ENCODE measurements at regions not wholly inside any gene's neighbourhood (a gene's known extent, or its start where the extent isn't known, plus 50 kb on each side); places are given as distances from the start of the nearest gene placed in this dataset.

DNA sequence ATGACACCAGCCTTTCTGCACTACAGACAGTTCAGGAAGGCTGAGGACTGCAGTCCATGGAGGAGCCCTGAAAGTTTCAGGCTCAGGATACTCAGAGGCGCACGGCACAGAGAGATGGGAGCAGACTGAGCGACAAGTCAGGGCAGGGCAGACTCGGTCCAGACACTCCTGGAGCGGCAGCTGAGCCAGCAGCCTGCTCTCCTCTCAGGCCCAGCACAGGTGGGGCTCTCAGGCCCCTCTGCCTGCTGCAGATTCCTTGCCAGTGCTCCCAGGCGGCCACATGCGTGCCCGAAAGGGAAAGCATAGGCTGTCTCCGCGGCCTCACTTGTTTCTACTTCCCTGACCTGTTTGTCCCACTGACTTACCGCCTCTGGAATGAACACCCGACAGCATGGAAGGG lies 228.3 kb downstream of the IRX2 start:
- H3K4me3 Mint-ChIP-seq (ENCODE audit: unreplicated experiment): no peak overlapping the region
- H3K4me2 ChIP-seq (ENCODE audit: low read length): no peak overlapping the region
- no peak overlapping the region for H3K27ac ChIP-seq (ENCODE audit: low read depth, low read length)
- H3K4me1 Mint-ChIP-seq (ENCODE audit: low read depth, unreplicated experiment): no peaks in the 10 kb centered on the region
- H2AFZ ChIP-seq (ENCODE audit: low read depth, low read length): no peak overlapping the region
- no peaks in the 10 kb centered on the region for H3K79me2 ChIP-seq (ENCODE audit: insufficient read depth, low read length)
- peaks cover 22% of the 10 kb centered on the region for H3K27me3 Mint-ChIP-seq (ENCODE audit: low read depth, unreplicated experiment)
- H3K36me3 ChIP-seq (ENCODE audit: insufficient read depth, low read length): no peaks in the 10 kb centered on the region
- no peaks in the 10 kb centered on the region for H3K4me1 ChIP-seq (ENCODE audit: insufficient read depth, low read length)
- H3K9ac ChIP-seq (ENCODE audit: low read length): no peak overlapping the region
- H3K4me3 ChIP-seq (ENCODE audit: insufficient read depth, low read depth, low read length): no peak overlapping the region
- H4K20me1 ChIP-seq (ENCODE audit: insufficient read depth, low read length): no peaks in the 10 kb centered on the region
- no peak for FAIRE-seq
- no peaks in the 10 kb centered on the region for H3K27me3 ChIP-seq (ENCODE audit: insufficient read depth, low read length)
- TF ChIP-seq, protein P1, sequence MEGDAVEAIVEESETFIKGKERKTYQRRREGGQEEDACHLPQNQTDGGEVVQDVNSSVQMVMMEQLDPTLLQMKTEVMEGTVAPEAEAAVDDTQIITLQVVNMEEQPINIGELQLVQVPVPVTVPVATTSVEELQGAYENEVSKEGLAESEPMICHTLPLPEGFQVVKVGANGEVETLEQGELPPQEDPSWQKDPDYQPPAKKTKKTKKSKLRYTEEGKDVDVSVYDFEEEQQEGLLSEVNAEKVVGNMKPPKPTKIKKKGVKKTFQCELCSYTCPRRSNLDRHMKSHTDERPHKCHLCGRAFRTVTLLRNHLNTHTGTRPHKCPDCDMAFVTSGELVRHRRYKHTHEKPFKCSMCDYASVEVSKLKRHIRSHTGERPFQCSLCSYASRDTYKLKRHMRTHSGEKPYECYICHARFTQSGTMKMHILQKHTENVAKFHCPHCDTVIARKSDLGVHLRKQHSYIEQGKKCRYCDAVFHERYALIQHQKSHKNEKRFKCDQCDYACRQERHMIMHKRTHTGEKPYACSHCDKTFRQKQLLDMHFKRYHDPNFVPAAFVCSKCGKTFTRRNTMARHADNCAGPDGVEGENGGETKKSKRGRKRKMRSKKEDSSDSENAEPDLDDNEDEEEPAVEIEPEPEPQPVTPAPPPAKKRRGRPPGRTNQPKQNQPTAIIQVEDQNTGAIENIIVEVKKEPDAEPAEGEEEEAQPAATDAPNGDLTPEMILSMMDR (IDR thresholded peaks at IDR 0.05; ENCODE audit: insufficient read depth, low read depth, low read length): no peak
- no peak for TF ChIP-seq EZH2 (IDR thresholded peaks at IDR 0.05; ENCODE audit: insufficient read depth, low read length)
- H3K9me3 ChIP-seq (ENCODE audit: insufficient read depth, low read depth, low read length): no peaks in the 10 kb centered on the region
- no peak overlapping the region for H3K27ac Mint-ChIP-seq (ENCODE audit: unreplicated experiment)
- no peak for DNase-seq (ENCODE audit: low read depth)
- no peaks in the 10 kb centered on the region for H3K36me3 Mint-ChIP-seq (ENCODE audit: low read depth, unreplicated experiment)
- peaks cover 2% of the 10 kb centered on the region for H3K9me3 Mint-ChIP-seq (ENCODE audit: unreplicated experiment)

DNA sequence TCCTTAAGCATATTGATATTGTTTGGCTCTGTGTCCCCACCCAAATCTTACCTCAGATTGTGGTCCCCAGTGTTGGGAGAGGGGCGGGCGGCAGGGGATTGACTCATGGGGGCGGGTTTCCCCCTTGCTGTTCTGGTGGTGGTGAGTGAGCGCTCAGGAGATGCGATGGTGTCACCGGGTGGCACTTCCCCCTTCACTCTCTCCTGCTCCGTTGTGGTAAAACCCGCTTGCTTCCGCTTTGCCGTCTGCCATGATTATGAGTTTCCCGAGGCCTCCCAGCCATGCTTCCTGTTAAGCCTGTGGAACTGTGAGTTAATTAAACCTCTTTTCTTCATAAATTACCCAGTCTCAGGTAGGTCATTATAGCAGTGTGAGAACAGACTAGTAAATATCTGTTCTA lies 229.1 kb downstream of the IRX2 start:
- DNase-seq (ENCODE audit: low read depth) (no peak), FAIRE-seq (no peak)
- H3K27ac ChIP-seq (ENCODE audit: low read depth, low read length): no peak overlapping the region
- H3K4me3 ChIP-seq (ENCODE audit: insufficient read depth, low read depth, low read length): no peak overlapping the region
- H3K4me1 ChIP-seq (ENCODE audit: insufficient read depth, low read length): no peaks in the 10 kb centered on the region
- H3K9ac ChIP-seq (ENCODE audit: low read length): no peak overlapping the region
- Mint-ChIP-seq H3K4me1 (ENCODE audit: low read depth, unreplicated experiment) (no peaks in the 10 kb centered on the region), H3K27me3 (ENCODE audit: low read depth, unreplicated experiment) (peaks cover 20% of the 10 kb centered on the region), H3K36me3 (ENCODE audit: low read depth, unreplicated experiment) (no peaks in the 10 kb centered on the region), H3K9me3 (ENCODE audit: unreplicated experiment) (no peaks in the 10 kb centered on the region), H3K27ac (ENCODE audit: unreplicated experiment) (no peak overlapping the region), H3K4me3 (ENCODE audit: unreplicated experiment) (no peak overlapping the region)
- no peaks in the 10 kb centered on the region for H3K36me3 ChIP-seq (ENCODE audit: insufficient read depth, low read length)
- H2AFZ ChIP-seq (ENCODE audit: low read depth, low read length): no peak overlapping the region
- no peaks in the 10 kb centered on the region for H3K9me3 ChIP-seq (ENCODE audit: insufficient read depth, low read depth, low read length)
- H3K79me2 ChIP-seq (ENCODE audit: insufficient read depth, low read length): no peaks in the 10 kb centered on the region
- no peaks in the 10 kb centered on the region for H4K20me1 ChIP-seq (ENCODE audit: insufficient read depth, low read length)
- no peaks in the 10 kb centered on the region for H3K27me3 ChIP-seq (ENCODE audit: insufficient read depth, low read length)
- TF ChIP-seq EZH2 (IDR thresholded peaks at IDR 0.05; ENCODE audit: insufficient read depth, low read length): no peak
- TF ChIP-seq, protein P1 (IDR thresholded peaks at IDR 0.05; ENCODE audit: insufficient read depth, low read depth, low read length): no peak
- H3K4me2 ChIP-seq (ENCODE audit: low read length): no peak overlapping the region

DNA sequence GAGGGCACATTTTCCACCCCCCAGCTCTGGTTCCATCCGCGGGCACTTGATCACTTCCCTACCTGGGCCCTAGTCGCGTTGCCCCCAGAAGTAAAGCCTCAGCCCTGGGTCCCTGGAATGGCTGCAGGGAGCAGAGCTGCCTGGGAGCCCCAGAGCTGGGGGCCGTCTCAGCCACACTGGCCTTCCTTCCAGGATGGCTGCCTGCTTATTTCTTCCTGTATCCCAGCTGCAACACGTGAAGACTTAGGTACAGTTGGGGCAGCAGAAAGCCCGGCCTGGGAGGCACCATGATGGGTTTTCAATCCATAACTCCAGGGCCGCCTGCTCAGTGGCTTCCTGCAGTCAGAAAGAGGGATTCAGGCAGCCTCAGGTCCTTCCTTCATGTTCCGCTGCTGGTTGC lies 232.3 kb downstream of the IRX2 start:
- no peaks in the 10 kb centered on the region for H3K36me3 Mint-ChIP-seq (ENCODE audit: low read depth, unreplicated experiment)
- Histone ChIP-seq H3K79me2 (ENCODE audit: insufficient read depth, low read length) (no peaks in the 10 kb centered on the region), H2AFZ (ENCODE audit: low read depth, low read length) (no peak overlapping the region), H3K27me3 (ENCODE audit: insufficient read depth, low read length) (no peaks in the 10 kb centered on the region), H4K20me1 (ENCODE audit: insufficient read depth, low read length) (no peaks in the 10 kb centered on the region), H3K4me1 (ENCODE audit: insufficient read depth, low read length) (no peaks in the 10 kb centered on the region), H3K4me2 (ENCODE audit: low read length) (no peak overlapping the region), H3K9ac (ENCODE audit: low read length) (no peak overlapping the region), H3K36me3 (ENCODE audit: insufficient read depth, low read length) (no peaks in the 10 kb centered on the region), H3K9me3 (ENCODE audit: insufficient read depth, low read depth, low read length) (no peaks in the 10 kb centered on the region), H3K4me3 (ENCODE audit: insufficient read depth, low read depth, low read length) (no peak overlapping the region), H3K27ac (ENCODE audit: low read depth, low read length) (no peak overlapping the region)
- TF ChIP-seq, protein P1 (IDR thresholded peaks at IDR 0.05; ENCODE audit: insufficient read depth, low read depth, low read length): no peak
- no peak for TF ChIP-seq EZH2 (IDR thresholded peaks at IDR 0.05; ENCODE audit: insufficient read depth, low read length)
- DNase-seq (ENCODE audit: low read depth): no peak
- H3K4me3 Mint-ChIP-seq (ENCODE audit: unreplicated experiment): no peak overlapping the region
- H3K9me3 Mint-ChIP-seq (ENCODE audit: unreplicated experiment): no peaks in the 10 kb centered on the region
- no peaks in the 10 kb centered on the region for H3K4me1 Mint-ChIP-seq (ENCODE audit: low read depth, unreplicated experiment)
- H3K27ac Mint-ChIP-seq (ENCODE audit: unreplicated experiment): no peak overlapping the region
- FAIRE-seq: no peak
- H3K27me3 Mint-ChIP-seq (ENCODE audit: low read depth, unreplicated experiment): peaks cover 36% of the 10 kb centered on the region

Data from astrocyte (in vitro differentiated cells and primary cell).